Osteoblast (primary cell): ENCODE measurements at regions not wholly inside any gene's neighbourhood (a gene's known extent, or its start where the extent isn't known, plus 50 kb on each side); places are given as distances from the start of the nearest gene placed in this dataset.
A peak's percentile ranks its signal among the peaks of the same experiment; 100 is the strongest.

Experiments used
- DNase-seq: peaks from one replicate; pipeline ENCODE4 v3.0.0; 2011; ENCODE audit warnings: low spot score, mixed read lengths; ENCODE audit not compliant: insufficient read length; ENCODE audit errors: missing footprints
- H2AFZ ChIP-seq: 2 replicates; pipeline ENCODE4 v1.6.0; 2011; ENCODE audit warnings: mild to moderate bottlenecking, low read length
- H3K27ac ChIP-seq: 2 replicates; pipeline ENCODE4 v1.5.1; 2011; ENCODE audit warnings: mild to moderate bottlenecking, low read depth, low read length, moderate library complexity
- H3K27me3 ChIP-seq: 2 replicates; pipeline ENCODE4 v1.6.0; 2012; ENCODE audit warnings: mild to moderate bottlenecking, control low read depth, inconsistent platforms, low read length, moderate library complexity; ENCODE audit not compliant: insufficient read depth
- H3K36me3 ChIP-seq: 2 replicates; pipeline ENCODE4 v1.5.1; 2011; ENCODE audit warnings: mild to moderate bottlenecking, low read length, control low read depth, moderate library complexity; ENCODE audit not compliant: insufficient read depth
- H3K4me1 ChIP-seq: 2 replicates; pipeline ENCODE4 v1.5.1; 2011; ENCODE audit warnings: mild to moderate bottlenecking, low read length, control low read depth, moderate library complexity; ENCODE audit not compliant: insufficient read depth
- H3K4me2 ChIP-seq: 2 replicates; pipeline ENCODE4 v1.6.0; 2011; ENCODE audit warnings: mild to moderate bottlenecking, low read length; ENCODE audit not compliant: insufficient read depth
- H3K4me3 ChIP-seq: fragments of 200-600 bp; sonication (generic); 3 replicates; pipeline ENCODE4 v1.5.1; 2012; ENCODE audit warnings: mild to moderate bottlenecking, low read length, inconsistent platforms; ENCODE audit not compliant: insufficient read depth
- H3K79me2 ChIP-seq: 2 replicates; pipeline ENCODE4 v1.6.0; 2012; ENCODE audit warnings: mild to moderate bottlenecking, low read length, control low read depth, inconsistent platforms; ENCODE audit not compliant: insufficient read depth
- H3K9me3 ChIP-seq: 2 replicates; pipeline ENCODE4 v1.5.1; 2011; ENCODE audit warnings: low read depth, low read length, control low read depth
- H4K20me1 ChIP-seq: 2 replicates; pipeline ENCODE4 v1.6.0; 2012; ENCODE audit warnings: mild to moderate bottlenecking, low read length, control low read depth; ENCODE audit not compliant: insufficient read depth
- CTCF ChIP-seq: IDR thresholded peaks from 2 replicates; pipeline ENCODE4 v1.5.1; 2011; ENCODE audit warnings: mild to moderate bottlenecking, low read depth, low read length, moderate library complexity; ENCODE audit errors: extremely low read depth

GRCh38 chr22:47245786-47246185, 483.3 kb downstream of the TBC1D22A start:
- Histone ChIP-seq H3K36me3 (no peaks in the 10 kb centered on the region), H4K20me1 (no peaks in the 10 kb centered on the region), H3K79me2 (no peaks in the 10 kb centered on the region), H3K4me3 (no peak overlapping the region), H3K9me3 (no peaks in the 10 kb centered on the region), H3K4me1 (no peaks in the 10 kb centered on the region), H3K27me3 (no peaks in the 10 kb centered on the region), H2AFZ (no peak overlapping the region), H3K4me2 (no peak overlapping the region), H3K27ac (no peak overlapping the region)
- DNase-seq = no peak
- no peak for TF ChIP-seq CTCF

GRCh38 chr22:47245286-47245685, 482.8 kb downstream of the TBC1D22A start:
- Histone ChIP-seq H3K9me3 (no peaks in the 10 kb centered on the region), H3K27ac (no peak overlapping the region), H3K4me1 (no peaks in the 10 kb centered on the region), H3K79me2 (no peaks in the 10 kb centered on the region), H2AFZ (no peak overlapping the region), H3K36me3 (no peaks in the 10 kb centered on the region), H3K4me2 (no peak overlapping the region), H3K27me3 (no peaks in the 10 kb centered on the region), H4K20me1 (no peaks in the 10 kb centered on the region), H3K4me3 (no peak overlapping the region)
- TF ChIP-seq CTCF = no peak
- DNase-seq = peak; percentile 65

- H3K4me1 ChIP-seq = no peaks in the 10 kb centered on the region
- H3K9me3 ChIP-seq = no peaks in the 10 kb centered on the region
- no peaks in the 10 kb centered on the region for H4K20me1 ChIP-seq
- no peaks in the 10 kb centered on the region for H3K79me2 ChIP-seq
- H3K4me3 ChIP-seq = no peak overlapping the region
- H2AFZ ChIP-seq = no peak overlapping the region
- DNase-seq = no peak
- H3K36me3 ChIP-seq = no peaks in the 10 kb centered on the region
- no peak for TF ChIP-seq CTCF
- no peak overlapping the region for H3K27ac ChIP-seq
- H3K4me2 ChIP-seq = no peak overlapping the region
- no peaks in the 10 kb centered on the region for H3K27me3 ChIP-seq
These were observed 477.7 kb downstream of the TBC1D22A start for GRCh38 chr22:47240116-47240515.

- Histone ChIP-seq H3K4me2 (no peak overlapping the region), H3K27ac (no peak overlapping the region), H3K79me2 (no peaks in the 10 kb centered on the region), H4K20me1 (no peaks in the 10 kb centered on the region), H3K9me3 (no peaks in the 10 kb centered on the region), H3K4me3 (no peak overlapping the region), H2AFZ (no peak overlapping the region), H3K4me1 (no peaks in the 10 kb centered on the region), H3K36me3 (no peaks in the 10 kb centered on the region), H3K27me3 (no peaks in the 10 kb centered on the region)
- DNase-seq = no peak
- TF ChIP-seq CTCF = no peak
These were observed 477.0 kb downstream of the TBC1D22A start for GRCh38 chr22:47239474-47239860.
